Thyroid gland (tissue), 4 donors: ENCODE measurements at regions not wholly inside any gene's neighbourhood (a gene's known extent, or its start where the extent isn't known, plus 50 kb on each side); places are given as distances from the start of the nearest gene placed in this dataset.

Source experiments
- CTCF ChIP-seq, 6 experiments: fragments of 200-600 bp in 3 of 6; fragments of 450-650 bp in 3 of 6; sonication (generic) in 3 of 6; IDR thresholded peaks; one replicate each; pipeline ENCODE4 v1.5.1; 2016 to 2019; ENCODE audit warnings: antibody characterized with exemption in 6 of 6, mild to moderate bottlenecking in 2 of 6, inconsistent platforms in 1 of 6, moderate library complexity in 1 of 6
- POLR2A ChIP-seq, 2 donors: fragments of 450-650 bp; IDR thresholded peaks; one replicate each; pipeline ENCODE4 v1.6.1; 2017; ENCODE audit warnings: antibody characterized with exemption in 2 of 2, mild to moderate bottlenecking in 2 of 2, moderate library complexity in 1 of 2

GRCh38 chr13:40072663-40073120 is 417.2 kb downstream of the COG6 start:
- TF ChIP-seq POLR2A (IDR thresholded peaks at IDR 0.05): no peak
- TF ChIP-seq CTCF (IDR thresholded peaks at IDR 0.05): no peak
